ENCODE measurements at regions not wholly inside any gene's neighbourhood (a gene's known extent, or its start where the extent isn't known, plus 50 kb on each side); places are given as distances from the start of the nearest gene placed in this dataset.

DNA sequence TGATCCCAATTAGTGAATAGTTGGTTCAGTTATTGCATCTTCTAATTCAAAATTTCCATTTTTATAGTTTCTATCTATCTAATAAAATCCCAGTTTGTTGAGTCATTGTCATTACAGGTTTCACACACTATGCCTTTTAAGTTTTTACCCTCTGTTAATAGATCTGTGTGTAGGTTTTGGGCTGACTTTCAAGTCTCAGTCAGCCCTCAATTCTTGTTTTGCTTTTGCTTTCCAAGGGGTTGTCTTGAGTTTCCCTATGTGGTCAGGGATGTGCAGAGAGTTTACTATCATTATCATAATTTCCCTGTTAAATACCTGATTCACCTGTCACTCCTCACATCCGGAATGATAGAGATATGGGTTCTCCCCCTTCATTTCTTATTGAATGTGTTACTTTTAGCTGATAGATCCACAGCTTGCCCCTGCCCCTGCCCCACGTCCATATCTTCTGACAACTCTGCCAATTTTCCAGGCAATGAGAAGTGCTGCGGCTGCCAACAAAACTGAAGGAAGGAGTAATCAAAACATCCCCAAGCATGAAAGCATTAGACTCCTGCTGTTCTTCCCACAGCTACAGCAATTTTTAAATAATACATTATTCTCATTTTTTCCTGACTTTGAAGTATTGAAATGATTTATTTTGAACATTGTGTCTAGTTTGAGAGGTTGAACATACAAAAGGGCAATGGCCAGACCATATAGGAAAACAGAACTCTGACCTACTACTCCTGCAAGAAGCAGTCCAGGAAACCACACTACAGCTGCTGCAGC is 1064.8 kb downstream of the SUCLG1 start:
- TF ChIP-seq, protein P1, sequence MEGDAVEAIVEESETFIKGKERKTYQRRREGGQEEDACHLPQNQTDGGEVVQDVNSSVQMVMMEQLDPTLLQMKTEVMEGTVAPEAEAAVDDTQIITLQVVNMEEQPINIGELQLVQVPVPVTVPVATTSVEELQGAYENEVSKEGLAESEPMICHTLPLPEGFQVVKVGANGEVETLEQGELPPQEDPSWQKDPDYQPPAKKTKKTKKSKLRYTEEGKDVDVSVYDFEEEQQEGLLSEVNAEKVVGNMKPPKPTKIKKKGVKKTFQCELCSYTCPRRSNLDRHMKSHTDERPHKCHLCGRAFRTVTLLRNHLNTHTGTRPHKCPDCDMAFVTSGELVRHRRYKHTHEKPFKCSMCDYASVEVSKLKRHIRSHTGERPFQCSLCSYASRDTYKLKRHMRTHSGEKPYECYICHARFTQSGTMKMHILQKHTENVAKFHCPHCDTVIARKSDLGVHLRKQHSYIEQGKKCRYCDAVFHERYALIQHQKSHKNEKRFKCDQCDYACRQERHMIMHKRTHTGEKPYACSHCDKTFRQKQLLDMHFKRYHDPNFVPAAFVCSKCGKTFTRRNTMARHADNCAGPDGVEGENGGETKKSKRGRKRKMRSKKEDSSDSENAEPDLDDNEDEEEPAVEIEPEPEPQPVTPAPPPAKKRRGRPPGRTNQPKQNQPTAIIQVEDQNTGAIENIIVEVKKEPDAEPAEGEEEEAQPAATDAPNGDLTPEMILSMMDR (optimal IDR thresholded peaks at IDR 0.05 in 1 of 3, IDR thresholded peaks at IDR 0.05 in 1 of 3, conservative IDR thresholded peaks at IDR 0.05 in 1 of 3; ENCODE audit: extremely low read depth in 1 of 3, insufficient read depth in 2 of 3, low read length in 3 of 3) = no peak
- no peak for TF ChIP-seq EZH2 (IDR thresholded peaks at IDR 0.05; ENCODE audit: low read length)
